Gastrocnemius medialis (tissue), 4 donors: ENCODE measurements at regions not wholly inside any gene's neighbourhood (a gene's known extent, or its start where the extent isn't known, plus 50 kb on each side); places are given as distances from the start of the nearest gene placed in this dataset.

ENCODE experiments used
- ATAC-seq, 2 donors: fragments of 150-250 bp; one replicate each; pipeline ENCODE4 v1.9.1; 2016
- DNase-seq, 2 donors: peaks; one replicate each; pipeline ENCODE4 v3.0.0-alpha.2; 2019
- H3K27ac ChIP-seq, 4 donors: fragments of 200-600 bp; sonication (generic); 1 replicate in 1 of 4; 2 replicates in 3 of 4; pipeline ENCODE4 v1.5.1; 2016 to 2018; ENCODE audit warnings: mild to moderate bottlenecking in 2 of 4, moderate library complexity in 1 of 4
- H3K27me3 ChIP-seq, 3 donors: fragments of 200-600 bp; sonication (generic) in 2 of 3; 1 replicate in 1 of 3; 2 replicates in 2 of 3; pipeline versions ENCODE4 v1.5.1 to v1.6.0; 2016 to 2019; ENCODE audit warnings: mild to moderate bottlenecking in 1 of 3, moderate library complexity in 1 of 3
- H3K36me3 ChIP-seq, 2 donors: fragments of 200-600 bp; sonication (generic) in 1 of 2; one replicate each; pipeline ENCODE4 v1.5.1; 2017 to 2018
- H3K4me1 ChIP-seq, 2 donors: fragments of 200-600 bp; sonication (generic) in 1 of 2; one replicate each; pipeline ENCODE4 v1.5.1; 2016 to 2017; ENCODE audit warnings: mild to moderate bottlenecking in 2 of 2
- H3K4me3 ChIP-seq, 4 donors: fragments of 200-600 bp; sonication (generic) in 3 of 4; 1 replicate in 1 of 4; 2 replicates in 3 of 4; pipeline ENCODE4 v1.5.1; 2016 to 2019; ENCODE audit warnings: mild to moderate bottlenecking in 2 of 4
- H3K9me3 ChIP-seq, 3 donors: fragments of 200-600 bp; sonication (generic) in 2 of 3; 1 replicate in 1 of 3; 2 replicates in 2 of 3; pipeline ENCODE4 v1.5.1; 2016 to 2019
- POLR2A ChIP-seq, 2 donors: fragments of 450-650 bp; IDR thresholded peaks; one replicate each; pipeline ENCODE4 v1.6.1; 2017; ENCODE audit warnings: antibody characterized with exemption in 2 of 2, mild to moderate bottlenecking in 2 of 2, moderate library complexity in 2 of 2
- in situ Hi-C, 4 donors: fragments of 200-750 bp; cut with MboI; loops; one replicate each; pipeline versions ENCODE4 v1.15.0 to v1.8.0; 2017; ENCODE audit warnings: low sequenced_read_pairs in 4 of 4
- intact Hi-C: fragments of 100-400 bp; cut with DNase I; formaldehyde crosslinking; loops from one replicate; pipeline ENCODE4 v1.15.1; 2023; ENCODE audit warnings: low total_unique reads
- microRNA-seq, 2 donors: library from miRNA; unstranded; fragments of <30 nt; microRNA quantifications; one replicate each; pipeline ENCODE4, GENCODE V29; 2016; ENCODE audit warnings: borderline replicate concordance in 2 of 2
- TF ChIP-seq, protein P1 (sequence below), 5 experiments: fragments of 450-650 bp in 3 of 5; fragments of 200-600 bp in 2 of 5; sonication (generic) in 2 of 5; IDR thresholded peaks in 4 of 5; conservative IDR thresholded peaks in 1 of 5; 1 replicate in 4 of 5; 2 replicates in 1 of 5; pipeline ENCODE4 v1.5.1; 2016 to 2019; ENCODE audit warnings: antibody characterized with exemption in 5 of 5, mild to moderate bottlenecking in 3 of 5, moderate library complexity in 3 of 5

DNA sequence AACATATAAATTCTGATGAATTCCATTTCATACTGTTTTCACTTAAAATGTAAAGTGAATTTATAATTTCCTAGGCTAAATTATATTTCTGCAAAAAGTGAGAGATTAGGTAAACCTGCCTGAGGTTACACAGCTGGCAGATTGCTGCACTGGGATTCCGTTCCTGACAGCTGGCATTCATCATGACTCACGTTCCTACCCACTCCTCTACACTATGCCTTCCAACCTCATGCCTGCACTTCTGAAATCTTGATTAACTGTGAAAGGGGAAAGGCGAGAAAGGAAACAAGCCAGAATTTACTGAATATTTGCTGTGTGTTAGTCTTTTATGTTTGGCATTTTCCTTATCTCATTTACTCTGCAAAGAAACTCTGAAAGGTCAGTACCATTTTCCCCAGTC, 73.3 kb upstream of the MON1B start:
- Histone ChIP-seq H3K27ac (no peak overlapping the region), H3K36me3 (no peaks in the 10 kb centered on the region), H3K9me3 (no peaks in the 10 kb centered on the region), H3K4me3 (no peak overlapping the region), H3K4me1 (no peaks in the 10 kb centered on the region), H3K27me3 (no peaks in the 10 kb centered on the region)
- intact Hi-C loops (no loop called here), in situ Hi-C loops (loop anchor here in 1 of 4 donors (25.0 kb wide), 1 partner anchor 105 kb away; no protein-coding TSS in a partner anchor)
- DNase-seq (no peak), ATAC-seq (no peak)
- TF ChIP-seq, protein P1, sequence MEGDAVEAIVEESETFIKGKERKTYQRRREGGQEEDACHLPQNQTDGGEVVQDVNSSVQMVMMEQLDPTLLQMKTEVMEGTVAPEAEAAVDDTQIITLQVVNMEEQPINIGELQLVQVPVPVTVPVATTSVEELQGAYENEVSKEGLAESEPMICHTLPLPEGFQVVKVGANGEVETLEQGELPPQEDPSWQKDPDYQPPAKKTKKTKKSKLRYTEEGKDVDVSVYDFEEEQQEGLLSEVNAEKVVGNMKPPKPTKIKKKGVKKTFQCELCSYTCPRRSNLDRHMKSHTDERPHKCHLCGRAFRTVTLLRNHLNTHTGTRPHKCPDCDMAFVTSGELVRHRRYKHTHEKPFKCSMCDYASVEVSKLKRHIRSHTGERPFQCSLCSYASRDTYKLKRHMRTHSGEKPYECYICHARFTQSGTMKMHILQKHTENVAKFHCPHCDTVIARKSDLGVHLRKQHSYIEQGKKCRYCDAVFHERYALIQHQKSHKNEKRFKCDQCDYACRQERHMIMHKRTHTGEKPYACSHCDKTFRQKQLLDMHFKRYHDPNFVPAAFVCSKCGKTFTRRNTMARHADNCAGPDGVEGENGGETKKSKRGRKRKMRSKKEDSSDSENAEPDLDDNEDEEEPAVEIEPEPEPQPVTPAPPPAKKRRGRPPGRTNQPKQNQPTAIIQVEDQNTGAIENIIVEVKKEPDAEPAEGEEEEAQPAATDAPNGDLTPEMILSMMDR (IDR thresholded peaks at IDR 0.05 in 4 of 5, conservative IDR thresholded peaks at IDR 0.05 in 1 of 5): no peak
- TF ChIP-seq POLR2A (IDR thresholded peaks at IDR 0.05): no peak

DNA sequence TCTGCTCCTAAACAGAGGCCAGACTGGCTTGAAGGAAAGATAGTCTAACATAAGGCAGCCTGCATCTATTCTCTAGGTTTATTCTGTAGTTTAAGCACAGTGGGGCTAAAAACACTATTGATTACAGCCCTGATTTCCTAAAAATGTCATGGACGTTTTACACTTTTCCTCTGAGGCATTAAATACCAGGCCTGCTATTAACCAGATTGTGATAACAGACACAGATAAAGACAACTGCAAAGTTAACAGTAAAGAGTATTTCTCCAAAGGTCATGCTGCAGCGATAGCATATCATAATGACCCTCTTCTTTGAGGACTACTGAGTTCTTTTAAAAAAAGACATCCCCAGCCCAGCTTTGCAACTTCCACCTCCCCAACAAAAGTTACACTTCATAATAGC, 59.6 kb upstream of the MON1B start:
- TF ChIP-seq POLR2A (IDR thresholded peaks at IDR 0.05): no peak
- no peaks in the 10 kb centered on the region for H3K4me1 ChIP-seq
- intact Hi-C loops: no loop called here
- no peak overlapping the region for H3K27ac ChIP-seq
- no peaks in the 10 kb centered on the region for H3K9me3 ChIP-seq
- no peak overlapping the region for H3K4me3 ChIP-seq
- DNase-seq (no peak), ATAC-seq (no peak)
- no peaks in the 10 kb centered on the region for H3K36me3 ChIP-seq
- in situ Hi-C loops: no loop called here
- no peaks in the 10 kb centered on the region for H3K27me3 ChIP-seq

DNA sequence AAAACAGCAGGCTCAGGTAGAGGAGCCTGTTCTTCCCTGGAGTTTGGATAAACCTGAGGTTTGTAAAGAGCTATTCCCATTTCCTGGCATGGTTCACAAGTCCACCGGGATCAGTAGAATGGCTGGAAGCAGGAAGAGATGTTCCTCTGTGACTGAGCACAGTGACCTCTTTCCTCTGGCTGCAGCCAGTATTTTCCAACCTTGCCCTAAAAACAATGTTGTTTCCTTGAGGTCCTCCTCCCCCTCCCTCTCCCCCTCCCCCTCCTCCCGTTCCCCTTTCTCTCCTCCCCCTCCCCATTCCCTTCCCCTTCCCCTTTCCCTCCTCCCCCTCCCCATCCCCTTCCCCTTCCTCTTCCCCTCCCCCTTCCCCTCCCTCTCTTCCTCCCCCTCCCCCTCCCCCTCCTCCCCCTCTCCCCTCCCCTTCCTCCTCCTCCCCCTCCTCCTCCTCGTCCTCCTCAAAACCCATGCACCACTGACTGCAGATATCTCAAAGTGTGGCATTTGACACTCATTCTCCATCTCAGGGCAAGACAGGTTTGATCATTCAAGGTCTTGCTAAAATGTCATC, 58.9 kb upstream of the MON1B start:
- in situ Hi-C loops (no loop called here), intact Hi-C loops (no loop called here)
- Histone ChIP-seq H3K4me3 (no peak overlapping the region), H3K27me3 (no peaks in the 10 kb centered on the region), H3K9me3 (no peaks in the 10 kb centered on the region), H3K27ac (no peak overlapping the region), H3K36me3 (no peaks in the 10 kb centered on the region), H3K4me1 (no peaks in the 10 kb centered on the region)
- DNase-seq (no peak), ATAC-seq (no peak)
- TF ChIP-seq, protein P1 (IDR thresholded peaks at IDR 0.05 in 4 of 5, conservative IDR thresholded peaks at IDR 0.05 in 1 of 5): no peak
- no peak for TF ChIP-seq POLR2A (IDR thresholded peaks at IDR 0.05)

DNA sequence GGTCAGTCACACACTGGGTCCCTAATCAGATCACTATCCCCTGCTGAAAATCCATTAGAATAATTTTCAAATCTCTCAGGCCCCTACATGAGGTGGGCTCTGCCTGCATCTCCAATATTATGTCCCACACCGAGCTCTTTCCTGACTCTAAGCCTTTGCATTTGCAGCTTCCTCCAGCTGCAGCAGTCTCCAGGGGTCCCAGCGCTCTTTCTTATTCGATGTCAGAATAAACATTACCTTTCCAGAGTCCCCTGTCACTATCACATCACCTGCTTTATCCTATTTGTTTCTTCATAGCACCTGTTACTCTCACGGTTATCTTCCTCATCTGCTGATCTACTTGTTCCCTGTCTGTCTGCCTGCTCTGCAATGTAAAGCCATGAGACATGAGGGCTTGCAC, 57.3 kb upstream of the MON1B start:
- in situ Hi-C loops: no loop called here
- no peaks in the 10 kb centered on the region for H3K36me3 ChIP-seq
- TF ChIP-seq, protein P1 (IDR thresholded peaks at IDR 0.05 in 4 of 5, conservative IDR thresholded peaks at IDR 0.05 in 1 of 5): no peak
- TF ChIP-seq POLR2A (IDR thresholded peaks at IDR 0.05): no peak
- DNase-seq (no peak), ATAC-seq (no peak)
- no peaks in the 10 kb centered on the region for H3K9me3 ChIP-seq
- H3K27ac ChIP-seq: no peak overlapping the region
- intact Hi-C loops: no loop called here
- H3K4me3 ChIP-seq: no peak overlapping the region
- no peaks in the 10 kb centered on the region for H3K4me1 ChIP-seq
- H3K27me3 ChIP-seq: no peaks in the 10 kb centered on the region

DNA sequence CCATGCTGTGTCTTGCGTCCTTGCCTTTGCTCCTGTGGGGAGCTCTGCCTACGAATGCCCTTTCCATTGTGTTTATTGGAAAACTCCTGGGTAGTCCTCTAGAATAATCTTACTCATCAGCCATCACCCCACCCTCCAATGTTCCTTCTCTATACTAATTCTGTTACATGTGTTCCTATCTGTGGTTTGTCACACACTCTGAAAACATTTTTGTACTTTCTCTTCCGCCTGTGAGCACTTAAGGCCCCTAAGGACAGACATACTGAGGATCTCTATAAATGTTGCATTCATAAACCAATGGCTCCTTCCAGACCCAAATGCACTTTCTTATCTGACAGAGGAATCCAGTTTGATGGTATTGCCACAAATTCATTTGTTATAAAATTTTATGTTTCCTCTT, 53.9 kb upstream of the MON1B start:
- H3K4me1 ChIP-seq: no peaks in the 10 kb centered on the region
- H3K27me3 ChIP-seq: no peaks in the 10 kb centered on the region
- TF ChIP-seq, protein P1 (IDR thresholded peaks at IDR 0.05 in 4 of 5, conservative IDR thresholded peaks at IDR 0.05 in 1 of 5): no peak
- no peak for TF ChIP-seq POLR2A (IDR thresholded peaks at IDR 0.05)
- H3K27ac ChIP-seq: no peak overlapping the region
- DNase-seq (no peak), ATAC-seq (no peak)
- intact Hi-C loops (no loop called here), in situ Hi-C loops (no loop called here)
- no peaks in the 10 kb centered on the region for H3K9me3 ChIP-seq
- H3K36me3 ChIP-seq: no peaks in the 10 kb centered on the region
- H3K4me3 ChIP-seq: no peak overlapping the region

Small RNA genes in the stretch of these regions (microRNA-seq; reads per million reads assigned to microRNA genes)
- gene MIR4719: 0 reads per million in 2 donors
